ENCODE measurements at regions not wholly inside any gene's neighbourhood (a gene's known extent, or its start where the extent isn't known, plus 50 kb on each side); places are given as distances from the start of the nearest gene placed in this dataset.

DNA sequence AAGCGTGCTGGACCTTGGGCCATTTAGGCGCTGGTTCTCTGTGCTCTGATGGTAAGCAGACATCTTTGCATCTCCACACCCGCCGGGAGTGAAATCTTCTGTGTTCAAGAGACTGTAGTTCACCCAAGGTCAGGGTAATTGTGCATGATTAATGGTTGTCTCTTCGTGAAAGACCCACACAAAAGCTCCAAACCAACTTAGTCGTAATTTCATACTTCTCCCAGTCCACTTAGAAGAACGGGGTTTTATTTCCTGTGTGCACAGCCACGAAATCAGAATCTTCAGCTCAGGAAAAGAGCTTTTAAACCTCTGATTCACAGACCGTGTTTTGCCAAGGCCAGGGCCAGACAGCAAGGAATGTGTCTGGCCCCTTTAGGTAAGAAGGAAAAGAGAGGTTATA lies 640.9 kb downstream of the MED13L start:
- Mint-ChIP-seq H3K9me3 (no peaks in the 10 kb centered on the region), H3K4me3 (no peak overlapping the region), H3K27me3 (no peaks in the 10 kb centered on the region), H3K36me3 (no peaks in the 10 kb centered on the region), H3K27ac (no peak overlapping the region), H3K4me1 (ENCODE audit: low read depth) (no peaks in the 10 kb centered on the region)
- intact Hi-C loops (cut with micrococcal nuclease), result no loop called here
- CTCF ChIA-PET, result no interaction called here
- POLR2A ChIA-PET, result no interaction called here
- DNase-seq, result no peak

- H3K27ac Mint-ChIP-seq, result no peak overlapping the region
- H3K4me1 Mint-ChIP-seq (ENCODE audit: low read depth), result no peaks in the 10 kb centered on the region
- DNase-seq, result no peak
- ChIA-PET POLR2A (no interaction called here), CTCF (no interaction called here)
- peaks cover under 1% of the 10 kb centered on the region for H3K9me3 Mint-ChIP-seq
- H3K4me3 Mint-ChIP-seq, result no peak overlapping the region
- no peaks in the 10 kb centered on the region for H3K27me3 Mint-ChIP-seq
- no peaks in the 10 kb centered on the region for H3K36me3 Mint-ChIP-seq
- intact Hi-C loops (cut with micrococcal nuclease), result no loop called here
Observed at GRCh38 chr12:115632308-115632707, 645.2 kb downstream of the MED13L start.

DNA sequence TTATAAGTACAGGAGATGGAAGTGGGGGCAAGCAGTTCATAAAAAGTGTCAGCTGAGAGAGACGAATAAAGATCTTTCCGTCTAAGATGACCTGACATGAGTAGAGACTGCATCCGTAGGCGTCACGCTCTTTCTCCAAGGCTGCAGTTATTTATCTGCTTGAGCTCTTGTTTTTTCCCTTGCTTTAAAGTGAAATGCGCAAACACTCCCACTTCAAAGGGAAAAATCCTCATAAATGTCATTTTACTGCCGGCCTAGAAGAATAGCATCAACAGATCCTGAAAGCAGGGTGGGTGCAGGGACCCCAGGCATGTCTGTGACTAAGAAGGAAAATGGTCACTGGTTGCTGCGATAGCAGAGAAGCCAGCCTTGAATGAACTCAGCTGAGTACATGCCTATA lies 647.4 kb downstream of the MED13L start:
- Mint-ChIP-seq H3K4me1 (ENCODE audit: low read depth) (no peaks in the 10 kb centered on the region), H3K9me3 (peaks cover 2% of the 10 kb centered on the region), H3K27ac (no peak overlapping the region), H3K27me3 (no peaks in the 10 kb centered on the region), H3K4me3 (no peak overlapping the region), H3K36me3 (no peaks in the 10 kb centered on the region)
- ChIA-PET POLR2A (no interaction called here), CTCF (no interaction called here)
- no peak for DNase-seq
- intact Hi-C loops (cut with micrococcal nuclease), result no loop called here

- intact Hi-C loops (cut with micrococcal nuclease), result no loop called here
- POLR2A ChIA-PET, result no interaction called here
- no peaks in the 10 kb centered on the region for H3K27me3 Mint-ChIP-seq
- CTCF ChIA-PET, result no interaction called here
- H3K27ac Mint-ChIP-seq, result no peak overlapping the region
- no peaks in the 10 kb centered on the region for H3K4me1 Mint-ChIP-seq (ENCODE audit: low read depth)
- H3K9me3 Mint-ChIP-seq, result peaks cover 2% of the 10 kb centered on the region
- H3K36me3 Mint-ChIP-seq, result no peaks in the 10 kb centered on the region
- no peak for DNase-seq
- no peak overlapping the region for H3K4me3 Mint-ChIP-seq
Observed at GRCh38 chr12:115626210-115626609, 651.3 kb downstream of the MED13L start.

DNA sequence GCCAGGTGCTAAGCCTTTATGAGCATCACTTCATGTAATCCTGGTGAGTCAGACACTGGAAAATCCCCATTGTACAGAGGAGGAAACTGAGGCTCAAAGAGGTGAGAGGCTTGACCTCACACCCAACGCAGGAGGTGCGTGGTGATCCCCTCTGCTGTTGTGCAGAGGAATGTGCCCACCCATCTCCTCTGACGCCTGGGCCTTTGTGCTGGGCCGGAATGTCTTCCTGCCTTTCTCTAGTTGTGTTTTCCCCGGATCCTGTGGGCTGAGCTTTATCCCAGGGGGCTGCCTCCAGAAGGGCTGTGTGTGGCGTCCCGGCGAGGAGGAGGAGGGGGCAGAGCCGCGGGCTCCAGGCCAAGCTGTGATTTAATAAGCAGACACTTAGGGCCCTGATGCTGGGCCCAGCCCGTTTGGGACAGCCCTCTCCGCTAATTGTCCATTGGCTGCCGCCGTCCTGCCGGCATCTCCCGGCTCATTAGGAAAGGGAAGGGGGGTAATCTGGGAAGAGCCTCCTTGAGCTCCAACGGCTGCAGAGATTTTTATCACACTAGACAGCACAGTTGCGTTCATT lies 653.6 kb downstream of the MED13L start:
- intact Hi-C loops (cut with micrococcal nuclease), result no loop called here
- Mint-ChIP-seq H3K27ac (no peak overlapping the region), H3K4me1 (ENCODE audit: low read depth) (no peaks in the 10 kb centered on the region)

DNA sequence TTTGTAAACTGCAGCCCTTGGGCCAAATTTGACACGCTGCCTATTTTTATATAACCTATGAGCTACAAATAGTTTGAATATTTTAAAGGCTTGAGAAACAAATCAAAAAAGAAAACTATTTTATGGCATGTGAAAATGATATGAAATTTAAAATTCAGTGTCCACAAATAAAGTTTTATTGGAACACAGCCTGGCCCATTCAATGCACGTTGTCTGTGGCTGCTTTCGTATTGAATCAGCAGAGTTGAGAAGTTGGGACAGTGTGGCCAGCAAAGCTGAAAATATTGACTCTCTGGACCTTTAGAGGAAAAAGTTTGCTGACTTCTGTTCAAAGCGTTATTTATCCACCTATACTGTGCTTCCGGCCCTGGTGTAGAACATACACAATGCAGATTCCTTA lies 654.2 kb downstream of the MED13L start:
- POLR2A ChIA-PET, result no interaction called here

More for the DNA sequence above, 653.6 kb downstream of the MED13L start:
- no peak for DNase-seq
- POLR2A ChIA-PET, result no interaction called here
- CTCF ChIA-PET, result no interaction called here
- Mint-ChIP-seq H3K27me3 (no peaks in the 10 kb centered on the region), H3K36me3 (no peaks in the 10 kb centered on the region), H3K9me3 (peaks cover 2% of the 10 kb centered on the region), H3K4me3 (no peak overlapping the region)

DNA sequence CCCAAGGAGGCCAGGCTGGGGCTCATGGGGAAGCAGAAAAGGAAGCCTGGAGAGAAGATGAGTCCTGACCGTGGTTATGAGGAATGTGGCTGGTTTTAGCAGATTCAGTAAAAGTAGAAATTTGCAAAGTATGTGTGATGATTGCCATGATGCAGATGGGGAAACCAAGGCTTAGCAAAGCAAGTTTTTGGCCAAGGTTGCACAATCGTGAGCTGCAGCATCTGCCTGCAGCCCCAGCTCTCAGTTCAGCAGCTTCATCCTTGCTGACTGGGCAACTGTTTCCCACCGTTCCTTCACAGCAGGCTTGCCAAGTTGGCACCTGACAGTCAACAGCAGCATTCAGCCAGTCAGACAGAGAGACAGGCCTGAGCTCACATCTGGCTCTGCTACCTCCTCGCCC lies 656.7 kb downstream of the MED13L start:
- H3K36me3 Mint-ChIP-seq, result no peaks in the 10 kb centered on the region
- intact Hi-C loops (cut with micrococcal nuclease), result no loop called here
- no peaks in the 10 kb centered on the region for H3K27me3 Mint-ChIP-seq
- H3K27ac Mint-ChIP-seq, result no peak overlapping the region
- CTCF ChIA-PET, result no interaction called here
- no peak for DNase-seq
- H3K9me3 Mint-ChIP-seq, result peaks cover 9% of the 10 kb centered on the region
- no peak overlapping the region for H3K4me3 Mint-ChIP-seq
- H3K4me1 Mint-ChIP-seq (ENCODE audit: low read depth), result no peaks in the 10 kb centered on the region
- POLR2A ChIA-PET, result no interaction called here

More for the DNA sequence above, 654.2 kb downstream of the MED13L start:
- no peak for DNase-seq
- intact Hi-C loops (cut with micrococcal nuclease), result no loop called here
- CTCF ChIA-PET, result no interaction called here
- Mint-ChIP-seq H3K9me3 (peaks cover 2% of the 10 kb centered on the region), H3K27me3 (no peaks in the 10 kb centered on the region), H3K36me3 (no peaks in the 10 kb centered on the region), H3K4me1 (ENCODE audit: low read depth) (no peaks in the 10 kb centered on the region), H3K27ac (no peak overlapping the region), H3K4me3 (no peak overlapping the region)

DNA sequence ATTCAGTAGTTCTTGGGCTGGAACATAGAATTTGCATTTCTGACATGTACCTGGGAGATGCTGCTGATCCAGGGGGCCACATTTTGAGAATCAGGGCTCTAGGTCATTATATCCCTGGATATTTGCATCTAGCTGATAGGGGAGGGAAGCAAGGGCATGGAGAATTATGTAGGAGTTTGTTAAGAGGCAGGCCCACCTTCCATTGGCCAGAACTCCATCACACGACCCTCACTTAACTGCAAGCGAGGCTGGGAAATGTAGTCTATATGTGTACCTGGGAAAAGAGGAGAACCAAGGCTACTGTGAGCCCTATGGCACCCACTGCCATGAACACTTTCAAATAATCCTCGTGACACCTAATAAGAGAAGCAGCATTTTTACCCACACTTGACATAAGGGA lies 657.6 kb downstream of the MED13L start:
- no peak overlapping the region for H3K27ac Mint-ChIP-seq

DNA sequence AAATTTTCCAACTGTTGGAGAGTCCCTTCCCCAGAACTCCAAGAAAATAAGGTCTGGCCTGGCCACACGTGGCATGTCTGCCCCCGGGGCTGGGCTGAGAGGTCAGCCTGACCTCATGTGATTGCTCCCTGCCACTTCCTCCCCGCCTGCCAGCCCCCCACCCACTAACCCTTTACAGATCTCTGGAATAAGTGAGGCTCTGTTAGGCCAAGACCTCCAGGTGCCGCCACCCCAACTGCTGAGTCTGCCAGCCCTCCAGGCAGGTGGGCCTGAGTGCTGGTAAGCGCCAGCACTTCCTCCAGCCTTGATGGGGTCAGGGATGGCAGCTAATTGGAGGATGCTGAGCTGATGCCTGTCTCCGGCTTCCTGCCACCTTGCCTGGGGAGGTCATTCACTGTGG lies 658.4 kb downstream of the MED13L start:
- Mint-ChIP-seq H3K9me3 (peaks cover 9% of the 10 kb centered on the region), H3K36me3 (no peaks in the 10 kb centered on the region), H3K27me3 (no peaks in the 10 kb centered on the region), H3K27ac (no peak overlapping the region), H3K4me1 (ENCODE audit: low read depth) (no peaks in the 10 kb centered on the region), H3K4me3 (no peak overlapping the region)
- no peak for DNase-seq
- intact Hi-C loops (cut with micrococcal nuclease), result no loop called here
- POLR2A ChIA-PET, result no interaction called here
- CTCF ChIA-PET, result no interaction called here

More for the DNA sequence above, 657.6 kb downstream of the MED13L start:
- Mint-ChIP-seq H3K36me3 (no peaks in the 10 kb centered on the region), H3K4me3 (no peak overlapping the region), H3K4me1 (ENCODE audit: low read depth) (no peaks in the 10 kb centered on the region), H3K9me3 (peaks cover 9% of the 10 kb centered on the region), H3K27me3 (no peaks in the 10 kb centered on the region)
- ChIA-PET CTCF (no interaction called here), POLR2A (no interaction called here)
- no peak for DNase-seq
- intact Hi-C loops (cut with micrococcal nuclease), result no loop called here

GRCh38 chr12:115618105-115618504 lies 659.4 kb downstream of the MED13L start:
- H3K9me3 Mint-ChIP-seq, result peaks cover 11% of the 10 kb centered on the region
- no peak for DNase-seq
- no peaks in the 10 kb centered on the region for H3K36me3 Mint-ChIP-seq
- ChIA-PET CTCF (no interaction called here), POLR2A (no interaction called here)
- no peak overlapping the region for H3K4me3 Mint-ChIP-seq
- no peaks in the 10 kb centered on the region for H3K4me1 Mint-ChIP-seq (ENCODE audit: low read depth)
- no peak overlapping the region for H3K27ac Mint-ChIP-seq
- no peaks in the 10 kb centered on the region for H3K27me3 Mint-ChIP-seq
- intact Hi-C loops (cut with micrococcal nuclease), result no loop called here

DNA sequence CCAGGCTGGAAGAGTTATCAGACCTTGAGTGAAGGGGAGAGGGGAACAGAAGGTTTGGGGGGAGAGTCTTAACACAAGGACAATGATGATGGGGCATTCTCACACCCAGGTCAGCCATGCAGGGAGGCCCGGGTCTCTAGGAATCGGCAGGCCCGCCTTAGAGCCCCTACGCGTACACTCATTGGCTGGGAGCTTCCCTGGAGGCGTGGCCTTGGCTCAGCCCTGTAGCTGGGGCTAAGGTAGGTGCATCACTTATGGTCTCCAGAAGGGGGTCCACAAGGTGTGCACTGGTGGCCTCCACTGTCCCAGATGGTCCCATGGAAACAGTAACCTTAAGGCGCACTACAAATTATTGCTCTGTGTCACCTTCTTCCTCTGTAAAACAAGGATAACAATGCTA lies 660.1 kb downstream of the MED13L start:
- POLR2A ChIA-PET, result no interaction called here
- intact Hi-C loops (cut with micrococcal nuclease), result no loop called here
- peaks cover 11% of the 10 kb centered on the region for H3K9me3 Mint-ChIP-seq

DNA sequence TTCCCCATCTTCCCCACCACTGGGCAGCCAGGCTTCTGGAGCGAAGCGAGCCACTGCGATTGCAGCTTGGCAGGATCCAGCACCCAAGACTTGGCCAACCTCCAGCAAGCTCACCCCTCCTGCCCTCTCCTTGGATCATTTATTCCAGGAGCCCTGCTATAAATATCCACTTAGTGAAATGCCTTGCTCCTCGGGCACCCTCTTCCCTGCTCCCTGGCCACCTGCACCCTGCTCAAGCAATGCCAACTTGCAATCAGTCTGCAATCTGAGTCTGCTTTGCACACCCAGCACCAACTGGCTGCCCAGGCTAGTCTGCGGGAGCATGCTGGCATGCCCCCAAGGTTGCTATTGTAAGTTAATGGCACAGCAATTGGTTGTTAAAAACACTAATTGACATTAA lies 666.0 kb downstream of the MED13L start:
- no peak overlapping the region for H3K27ac Mint-ChIP-seq
- no peaks in the 10 kb centered on the region for H3K4me1 Mint-ChIP-seq (ENCODE audit: low read depth)
- H3K27me3 Mint-ChIP-seq, result no peaks in the 10 kb centered on the region
- ChIA-PET CTCF (no interaction called here), POLR2A (no interaction called here)
- intact Hi-C loops (cut with micrococcal nuclease), result no loop called here
- H3K4me3 Mint-ChIP-seq, result no peak overlapping the region
- DNase-seq, result no peak
- H3K36me3 Mint-ChIP-seq, result no peaks in the 10 kb centered on the region
- peaks cover 7% of the 10 kb centered on the region for H3K9me3 Mint-ChIP-seq

More for the DNA sequence above, 660.1 kb downstream of the MED13L start:
- Mint-ChIP-seq H3K27me3 (no peaks in the 10 kb centered on the region), H3K4me1 (ENCODE audit: low read depth) (no peaks in the 10 kb centered on the region), H3K4me3 (no peak overlapping the region), H3K27ac (no peak overlapping the region), H3K36me3 (no peaks in the 10 kb centered on the region)
- CTCF ChIA-PET, result no interaction called here
- DNase-seq, result no peak

GRCh38 chr12:115609347-115609746 lies 668.1 kb downstream of the MED13L start:
- CTCF ChIA-PET, result no interaction called here
- no peaks in the 10 kb centered on the region for H3K4me1 Mint-ChIP-seq (ENCODE audit: low read depth)
- no peak for DNase-seq

DNA sequence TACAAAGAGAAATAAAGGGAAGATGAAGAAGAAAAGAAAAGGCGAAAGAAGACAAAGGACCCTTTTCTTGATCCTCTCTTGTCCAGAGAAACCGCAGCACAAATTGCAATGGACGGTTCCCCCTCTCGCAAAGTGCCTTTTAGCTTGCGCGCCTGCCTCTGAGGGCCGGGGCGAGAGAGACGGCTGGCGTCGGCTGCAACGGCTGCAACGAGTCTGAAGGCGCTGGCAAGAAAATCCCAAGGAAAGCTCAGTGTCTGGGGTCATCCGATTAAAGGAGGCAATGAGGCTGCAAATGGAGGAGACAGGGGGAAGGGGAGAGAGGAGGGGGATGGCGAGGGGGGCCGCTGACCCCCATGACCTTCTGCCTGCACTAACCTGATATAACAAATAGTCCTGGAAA lies 671.5 kb downstream of the MED13L start:
- Mint-ChIP-seq H3K9me3 (no peaks in the 10 kb centered on the region), H3K27me3 (no peaks in the 10 kb centered on the region), H3K4me1 (ENCODE audit: low read depth) (no peaks in the 10 kb centered on the region), H3K4me3 (no peak overlapping the region), H3K27ac (no peak overlapping the region), H3K36me3 (no peaks in the 10 kb centered on the region)
- ChIA-PET POLR2A (no interaction called here), CTCF (no interaction called here)
- intact Hi-C loops (cut with micrococcal nuclease), result no loop called here
- DNase-seq, result no peak

More at GRCh38 chr12:115609347-115609746, 668.1 kb downstream of the MED13L start:
- H3K36me3 Mint-ChIP-seq, result no peaks in the 10 kb centered on the region
- H3K27ac Mint-ChIP-seq, result no peak overlapping the region
- H3K9me3 Mint-ChIP-seq, result peaks cover 2% of the 10 kb centered on the region
- no peak overlapping the region for H3K4me3 Mint-ChIP-seq
- POLR2A ChIA-PET, result no interaction called here
- no peaks in the 10 kb centered on the region for H3K27me3 Mint-ChIP-seq
- intact Hi-C loops (cut with micrococcal nuclease), result no loop called here
